Liver (tissue), 8 donors: ENCODE measurements at regions not wholly inside any gene's neighbourhood (a gene's known extent, or its start where the extent isn't known, plus 50 kb on each side); places are given as distances from the start of the nearest gene placed in this dataset.

Experiments used
- DNase-seq: peaks from one replicate; pipeline ENCODE4 v3.0.0-alpha.2; 2017; ENCODE audit warnings: low spot score
- H3K27ac ChIP-seq, 2 donors: one replicate each; pipeline ENCODE4 v1.7.0; 2013; ENCODE audit warnings: inconsistent platforms in 2 of 2, low read length in 2 of 2, control low read depth in 1 of 2, low read depth in 1 of 2, mild to moderate bottlenecking in 1 of 2
- H3K27me3 ChIP-seq, 4 donors: one replicate each; pipeline versions ENCODE4 v1.6.1 to v1.7.0; 2013; ENCODE audit warnings: low read length in 3 of 4, inconsistent platforms in 1 of 4, mild to moderate bottlenecking in 1 of 4, moderate library complexity in 1 of 4; ENCODE audit not compliant: control insufficient read depth in 4 of 4, insufficient read depth in 4 of 4
- H3K36me3 ChIP-seq, 4 donors: one replicate each; pipeline versions ENCODE4 v1.6.1 to v1.7.0; 2013; ENCODE audit warnings: low read length in 3 of 4, mild to moderate bottlenecking in 3 of 4, low read depth in 1 of 4, moderate library complexity in 1 of 4; ENCODE audit not compliant: control insufficient read depth in 4 of 4, insufficient read depth in 3 of 4
- H3K4me1 ChIP-seq, 4 donors: one replicate each; pipeline versions ENCODE4 v1.6.1 to v1.7.0; 2013; ENCODE audit warnings: low read length in 3 of 4, mild to moderate bottlenecking in 3 of 4, moderate library complexity in 1 of 4; ENCODE audit not compliant: control insufficient read depth in 4 of 4, insufficient read depth in 4 of 4
- H3K4me3 ChIP-seq, 3 donors: one replicate each; pipeline versions ENCODE4 v1.6.1 to v1.7.0; 2013; ENCODE audit warnings: low read length in 3 of 3, control low read depth in 1 of 3, low read depth in 1 of 3, mild to moderate bottlenecking in 1 of 3
- H3K9ac ChIP-seq, 2 donors: one replicate each; pipeline ENCODE4 v1.7.0; 2013; ENCODE audit warnings: low read length in 2 of 2, mild to moderate bottlenecking in 2 of 2, moderate library complexity in 2 of 2, control low read depth in 1 of 2, low read depth in 1 of 2
- H3K9me3 ChIP-seq, 4 donors: one replicate each; pipeline versions ENCODE4 v1.6.1 to v1.7.0; 2013; ENCODE audit warnings: low read length in 3 of 4; ENCODE audit not compliant: control insufficient read depth in 4 of 4
- EGR1 ChIP-seq, 2 donors: IDR thresholded peaks; 2 replicates each; pipeline ENCODE4 v1.6.1; 2016 to 2018; ENCODE audit warnings: antibody characterized with exemption in 2 of 2, low read depth in 2 of 2
- FOXA1 ChIP-seq: IDR thresholded peaks from 2 replicates; pipeline ENCODE4 v1.6.1; 2016; ENCODE audit warnings: antibody characterized with exemption
- FOXA2 ChIP-seq: IDR thresholded peaks from 2 replicates; pipeline ENCODE4 v1.6.1; 2016; ENCODE audit warnings: antibody characterized with exemption
- GABPA ChIP-seq, 2 donors: IDR thresholded peaks in 1 of 2; conservative IDR thresholded peaks in 1 of 2; 2 replicates each; pipeline ENCODE4 v1.6.1; 2016; ENCODE audit warnings: antibody characterized with exemption in 2 of 2, mild to moderate bottlenecking in 1 of 2, moderate library complexity in 1 of 2
- HNF4G ChIP-seq: IDR thresholded peaks from 2 replicates; pipeline ENCODE4 v1.6.1; 2016; ENCODE audit warnings: antibody characterized with exemption
- JUND ChIP-seq, 2 donors: IDR thresholded peaks; 2 replicates each; pipeline ENCODE4 v1.6.1; 2016; ENCODE audit warnings: antibody characterized with exemption in 2 of 2
- MAX ChIP-seq: IDR thresholded peaks from 2 replicates; pipeline ENCODE4 v1.6.1; 2016; ENCODE audit warnings: antibody characterized with exemption
- NR2F2 ChIP-seq: IDR thresholded peaks from 2 replicates; pipeline ENCODE4 v1.6.1; 2016; ENCODE audit warnings: antibody characterized with exemption
- RAD21 ChIP-seq, 2 donors: IDR thresholded peaks; 2 replicates each; pipeline ENCODE4 v1.6.1; 2016; ENCODE audit warnings: antibody characterized with exemption in 2 of 2, mild to moderate bottlenecking in 2 of 2
- REST ChIP-seq: IDR thresholded peaks from 2 replicates; pipeline ENCODE4 v1.6.1; 2016; ENCODE audit warnings: antibody characterized with exemption, mild to moderate bottlenecking
- RXRA ChIP-seq, 2 donors: IDR thresholded peaks; 2 replicates each; pipeline ENCODE4 v1.6.1; 2017 to 2018; ENCODE audit warnings: antibody characterized with exemption in 2 of 2, mild to moderate bottlenecking in 1 of 2
- YY1 ChIP-seq: IDR thresholded peaks from 2 replicates; pipeline ENCODE4 v1.6.1; 2016; ENCODE audit warnings: antibody characterized with exemption, mild to moderate bottlenecking
- ZBTB33 ChIP-seq: IDR thresholded peaks from 2 replicates; pipeline ENCODE4 v1.6.1; 2016; ENCODE audit warnings: antibody characterized with exemption
- WGBS: extraction: QIAGEN DNeasy Blood & Tissue Kit; methylation state at CpG from one replicate; pipeline ENCODE4 v1.1.7; 2013; 5-methylcytosine and 5-hydroxymethylcytosine counted together
- TF ChIP-seq, protein P1 (sequence below): IDR thresholded peaks from 2 replicates; pipeline ENCODE4 v1.6.1; 2016; ENCODE audit warnings: antibody characterized with exemption
- TF ChIP-seq, protein P2 (sequence below): fragments of 150-350 bp; IDR thresholded peaks from 2 replicates; pipeline ENCODE4 v1.5.1; 2017; ENCODE audit warnings: improper control_type of control experiment, low read depth, low read length; ENCODE audit not compliant: missing input control
- donor health status: healthy.
- donor health status: healthy.
- donor health status: healthy.
- donor health status: healthy.
- donor health status: healthy.

DNA sequence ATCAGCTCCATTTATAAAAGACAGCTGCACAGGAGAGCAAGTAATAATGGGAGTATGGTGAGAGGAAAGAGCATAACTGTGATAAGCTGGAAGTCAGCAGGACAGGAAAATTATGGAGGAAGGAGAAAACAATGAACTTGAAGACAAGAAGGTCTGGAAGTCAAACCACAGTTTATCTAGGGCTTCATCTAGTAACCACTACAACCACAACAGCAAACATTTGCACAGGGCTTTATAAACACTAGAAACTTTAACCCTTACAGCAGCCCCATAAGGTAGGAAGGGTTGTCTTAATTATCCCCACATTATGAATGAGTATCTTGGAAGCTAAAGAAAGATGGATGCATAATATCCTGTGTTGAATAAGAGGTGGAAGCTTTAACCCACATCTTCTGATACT lies 820.8 kb downstream of the IGSF11 start:
- H3K9me3 ChIP-seq = peaks cover 0 to 4% (median 0%) of the 10 kb centered on the region in 4 donors
- no peak overlapping the region for H3K27ac ChIP-seq
- no peaks in the 10 kb centered on the region for H3K4me1 ChIP-seq
- H3K36me3 ChIP-seq = no peaks in the 10 kb centered on the region
- DNase-seq = no peak
- H3K4me3 ChIP-seq = no peak overlapping the region
- no peaks in the 10 kb centered on the region for H3K27me3 ChIP-seq
- no peak overlapping the region for H3K9ac ChIP-seq
- TF ChIP-seq YY1 (no peak), GABPA (IDR thresholded peaks at IDR 0.05 in 1 of 2, conservative IDR thresholded peaks at IDR 0.05 in 1 of 2) (no peak), JUND (IDR thresholded peaks at IDR 0.05) (no peak), RAD21 (IDR thresholded peaks at IDR 0.05) (no peak), EGR1 (IDR thresholded peaks at IDR 0.05; ENCODE audit: low read depth in 2 of 2) (no peak), ZBTB33 (no peak), FOXA1 (no peak), HNF4G (no peak), RXRA (IDR thresholded peaks at IDR 0.05) (no peak), MAX (no peak), REST (no peak), NR2F2 (no peak), FOXA2 (no peak)
- TF ChIP-seq, protein P1, sequence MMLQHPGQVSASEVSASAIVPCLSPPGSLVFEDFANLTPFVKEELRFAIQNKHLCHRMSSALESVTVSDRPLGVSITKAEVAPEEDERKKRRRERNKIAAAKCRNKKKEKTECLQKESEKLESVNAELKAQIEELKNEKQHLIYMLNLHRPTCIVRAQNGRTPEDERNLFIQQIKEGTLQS = no peak
- TF ChIP-seq, protein P2, sequence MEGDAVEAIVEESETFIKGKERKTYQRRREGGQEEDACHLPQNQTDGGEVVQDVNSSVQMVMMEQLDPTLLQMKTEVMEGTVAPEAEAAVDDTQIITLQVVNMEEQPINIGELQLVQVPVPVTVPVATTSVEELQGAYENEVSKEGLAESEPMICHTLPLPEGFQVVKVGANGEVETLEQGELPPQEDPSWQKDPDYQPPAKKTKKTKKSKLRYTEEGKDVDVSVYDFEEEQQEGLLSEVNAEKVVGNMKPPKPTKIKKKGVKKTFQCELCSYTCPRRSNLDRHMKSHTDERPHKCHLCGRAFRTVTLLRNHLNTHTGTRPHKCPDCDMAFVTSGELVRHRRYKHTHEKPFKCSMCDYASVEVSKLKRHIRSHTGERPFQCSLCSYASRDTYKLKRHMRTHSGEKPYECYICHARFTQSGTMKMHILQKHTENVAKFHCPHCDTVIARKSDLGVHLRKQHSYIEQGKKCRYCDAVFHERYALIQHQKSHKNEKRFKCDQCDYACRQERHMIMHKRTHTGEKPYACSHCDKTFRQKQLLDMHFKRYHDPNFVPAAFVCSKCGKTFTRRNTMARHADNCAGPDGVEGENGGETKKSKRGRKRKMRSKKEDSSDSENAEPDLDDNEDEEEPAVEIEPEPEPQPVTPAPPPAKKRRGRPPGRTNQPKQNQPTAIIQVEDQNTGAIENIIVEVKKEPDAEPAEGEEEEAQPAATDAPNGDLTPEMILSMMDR = no peak

DNA sequence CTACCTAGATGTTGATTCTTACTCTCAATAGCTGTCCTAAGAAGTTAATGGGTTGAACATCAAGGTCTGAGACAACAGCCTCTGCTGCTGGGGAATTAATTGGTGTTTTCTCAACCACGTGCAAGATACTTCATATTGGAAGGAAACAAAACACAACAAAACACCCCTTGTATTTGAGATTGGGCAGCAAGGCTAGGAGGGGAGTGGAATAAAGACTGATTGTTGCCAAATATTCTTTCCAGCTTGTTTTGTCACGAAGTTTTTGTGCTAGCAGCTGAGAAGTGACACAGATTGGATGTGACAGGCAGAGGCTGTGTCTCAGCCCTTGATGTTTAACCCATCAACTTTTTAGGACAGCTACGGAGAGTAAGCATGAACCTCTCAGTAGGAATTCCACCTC lies 808.4 kb downstream of the IGSF11 start:
- DNase-seq = no peak
- WGBS = 54% methylated on average over 3 of the region's 3 CpGs
- no peaks in the 10 kb centered on the region for H3K27me3 ChIP-seq
- no peak overlapping the region for H3K4me3 ChIP-seq
- TF ChIP-seq GABPA (IDR thresholded peaks at IDR 0.05 in 1 of 2, conservative IDR thresholded peaks at IDR 0.05 in 1 of 2) = no peak
- TF ChIP-seq MAX = no peak
- no peak for TF ChIP-seq FOXA2
- no peak for TF ChIP-seq RXRA (IDR thresholded peaks at IDR 0.05)
- TF ChIP-seq EGR1 (IDR thresholded peaks at IDR 0.05; ENCODE audit: low read depth in 2 of 2) = no peak
- peaks cover 0 to 12% (median 3%) of the 10 kb centered on the region in 4 donors for H3K9me3 ChIP-seq
- no peak overlapping the region for H3K9ac ChIP-seq
- H3K4me1 ChIP-seq = no peaks in the 10 kb centered on the region
- H3K27ac ChIP-seq = no peak overlapping the region
- H3K36me3 ChIP-seq = no peaks in the 10 kb centered on the region
